HEK293T (cell line): ENCODE measurements at regions not wholly inside any gene's neighbourhood (a gene's known extent, or its start where the extent isn't known, plus 50 kb on each side); places are given as distances from the start of the nearest gene placed in this dataset.
"Not testable (repeated sequence)": the region's sequence is repeated elsewhere in the genome, so short reads cannot be mapped to it uniquely, and the experiment has no call there.

Experiments
- ARNT ChIP-seq: fragments of 450-650 bp; IDR thresholded peaks from 2 replicates; pipeline ENCODE4 v1.6.1; 2017; ENCODE audit warnings: mild to moderate bottlenecking
- ELF4 ChIP-seq: fragments of 450-650 bp; IDR thresholded peaks from 2 replicates; pipeline ENCODE4 v1.6.1; 2017; ENCODE audit warnings: antibody characterized with exemption
- FOXA1 ChIP-seq: fragments of 450-650 bp; IDR thresholded peaks from 2 replicates; pipeline ENCODE4 v1.6.1; 2016; ENCODE audit warnings: mild to moderate bottlenecking
- FOXM1 ChIP-seq: fragments of 450-650 bp; IDR thresholded peaks from 2 replicates; pipeline ENCODE4 v1.6.1; 2017; ENCODE audit warnings: mild to moderate bottlenecking, borderline replicate concordance
- NFRKB ChIP-seq: fragments of 450-650 bp; IDR thresholded peaks from 2 replicates; pipeline ENCODE4 v1.6.1; 2016; ENCODE audit warnings: mild to moderate bottlenecking, moderate library complexity
- SUZ12 ChIP-seq: fragments of 450-650 bp; IDR thresholded peaks from 2 replicates; pipeline ENCODE4 v1.6.1; 2016; ENCODE audit warnings: mild to moderate bottlenecking
- ZNF384 ChIP-seq: fragments of 450-650 bp; IDR thresholded peaks from 2 replicates; pipeline ENCODE4 v1.6.1; 2016

- TF ChIP-seq ELF4, FOXA1, ARNT, FOXM1, ZNF384, SUZ12, NFRKB: not testable (repeated sequence)
Observed at GRCh38 chr13:50294425-50294824, 279.2 kb downstream of the KCNRG start.
